C4-2B (cell line): ENCODE measurements at regions not wholly inside any gene's neighbourhood (a gene's known extent, or its start where the extent isn't known, plus 50 kb on each side); places are given as distances from the start of the nearest gene placed in this dataset.

Source experiments
- H3K27ac ChIP-seq: fragments of 450-650 bp; 2 replicates; pipeline ENCODE4 v1.5.1; 2017
- CTCF ChIP-seq: fragments of 450-650 bp; conservative IDR thresholded peaks from 2 replicates; pipeline ENCODE4 v1.5.1; 2017; ENCODE audit warnings: mild to moderate bottlenecking
- ZFX ChIP-seq: fragments of 450-650 bp; IDR thresholded peaks from 2 replicates; pipeline ENCODE4 v1.6.1; 2017

- no peak overlapping the region for H3K27ac ChIP-seq
- TF ChIP-seq ZFX (no peak), CTCF (no peak)
Measured at GRCh38 chr22:27337676-27338075, 463.9 kb downstream of the MN1 start.

- no peak overlapping the region for H3K27ac ChIP-seq
- TF ChIP-seq CTCF (no peak), ZFX (no peak)
Measured at GRCh38 chr22:27340047-27340446, 461.5 kb downstream of the MN1 start.

DNA sequence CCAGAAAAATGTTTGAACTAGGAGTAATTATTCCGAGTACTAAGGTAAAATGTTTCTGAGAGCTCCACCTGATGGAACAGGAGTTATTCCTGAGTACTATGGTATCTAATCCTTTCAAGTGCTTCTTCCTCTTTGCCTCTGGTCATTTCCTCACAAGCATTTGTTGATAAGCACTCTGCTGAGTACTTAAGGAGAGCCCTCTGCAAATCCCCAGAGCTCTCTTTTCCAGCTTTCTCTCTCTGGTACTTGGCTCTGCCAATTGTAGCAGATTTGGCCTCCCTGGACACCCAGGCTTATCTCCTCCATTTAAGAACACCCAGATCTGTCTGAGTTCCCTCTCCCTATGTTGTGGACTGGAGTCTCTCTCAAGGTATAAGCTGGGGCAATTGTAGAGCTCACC lies 457.0 kb downstream of the MN1 start:
- H3K27ac ChIP-seq: no peak overlapping the region
- TF ChIP-seq ZFX (no peak), CTCF (no peak)

- no peak overlapping the region for H3K27ac ChIP-seq
- TF ChIP-seq ZFX (no peak), CTCF (no peak)
Measured at GRCh38 chr22:27345691-27346090, 455.9 kb downstream of the MN1 start.

- TF ChIP-seq ZFX (no peak), CTCF (no peak)
- H3K27ac ChIP-seq: no peak overlapping the region
Measured at GRCh38 chr22:27347951-27348350, 453.6 kb downstream of the MN1 start.

DNA sequence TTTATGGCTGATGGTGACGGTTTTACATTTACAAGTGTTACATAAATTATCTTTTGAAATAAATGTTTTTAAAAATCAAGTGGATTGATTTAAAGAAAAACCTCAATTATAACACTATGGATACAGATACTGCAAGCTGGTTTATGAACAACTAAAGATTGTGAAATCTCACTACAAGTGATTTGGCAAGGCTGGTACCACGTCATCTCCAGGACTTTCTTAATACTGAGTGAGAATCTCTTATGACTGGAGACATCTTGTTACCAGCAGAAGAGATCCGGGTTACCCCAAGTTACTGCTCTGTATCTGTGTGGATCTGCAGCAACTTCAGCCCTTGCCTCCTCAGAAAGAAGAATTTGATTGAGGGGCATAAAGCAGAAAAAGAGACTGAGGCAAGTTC lies 452.9 kb downstream of the MN1 start:
- H3K27ac ChIP-seq: no peak overlapping the region
- no peak for TF ChIP-seq ZFX
- TF ChIP-seq CTCF: no peak

- TF ChIP-seq CTCF (no peak), ZFX (no peak)
- no peak overlapping the region for H3K27ac ChIP-seq
Measured at GRCh38 chr22:27349456-27349855, 452.1 kb downstream of the MN1 start.

GRCh38 chr22:27350306-27350705 lies 451.2 kb downstream of the MN1 start:
- H3K27ac ChIP-seq: no peak overlapping the region
- no peak for TF ChIP-seq CTCF
- TF ChIP-seq ZFX: no peak
